ENCODE measurements at regions not wholly inside any gene's neighbourhood (a gene's known extent, or its start where the extent isn't known, plus 50 kb on each side); places are given as distances from the start of the nearest gene placed in this dataset.

GRCh38 chr1:106266786-106267185 is 789.7 kb upstream of the PRMT6 start:
- BruUV-seq (replicated peaks) = no TSS peak
- Mint-ChIP-seq H3K27me3 (ENCODE audit: insufficient read depth, unreplicated experiment) (no peaks in the 10 kb centered on the region), H3K4me3 (ENCODE audit: unreplicated experiment) (no peak overlapping the region), H3K4me1 (ENCODE audit: low read depth, unreplicated experiment) (peaks cover 6% of the 10 kb centered on the region), H3K9me3 (ENCODE audit: unreplicated experiment) (peaks cover under 1% of the 10 kb centered on the region), H3K27ac (ENCODE audit: unreplicated experiment) (no peak overlapping the region), H3K36me3 (ENCODE audit: insufficient read depth, unreplicated experiment) (no peaks in the 10 kb centered on the region)
- no peaks in the 10 kb centered on the region for H3K9me3 ChIP-seq
- TF ChIP-seq CTCF (IDR thresholded peaks at IDR 0.05; ENCODE audit: insufficient read depth in 1 of 2, low read depth in 1 of 2, low read length in 1 of 2, severe bottlenecking in 1 of 2, unreplicated experiment in 1 of 2) = no peak
- no peaks in the 10 kb centered on the region for H3K36me3 ChIP-seq (ENCODE audit: control insufficient read depth, insufficient read depth, low read length)
- DNase-seq = no peak
- POLR2A ChIA-PET = no interaction called here
- CTCF ChIA-PET = no interaction called here
- intact Hi-C loops (cut with micrococcal nuclease; ENCODE audit: unreplicated experiment) = no loop called here
- H3K4me3 ChIP-seq (ENCODE audit: low read depth, low read length) = no peak overlapping the region
- H3K27me3 ChIP-seq (replicated peaks; ENCODE audit: control insufficient read depth, insufficient read depth, low read length) = no peaks in the 10 kb centered on the region
- no peaks in the 10 kb centered on the region for H3K4me1 ChIP-seq

GRCh38 chr1:106268070-106268469 is 788.4 kb upstream of the PRMT6 start:
- H3K27me3 ChIP-seq (replicated peaks; ENCODE audit: control insufficient read depth, insufficient read depth, low read length) = no peaks in the 10 kb centered on the region
- no TSS peak for BruUV-seq (replicated peaks)
- Mint-ChIP-seq H3K4me1 (ENCODE audit: low read depth, unreplicated experiment) (peaks cover 6% of the 10 kb centered on the region), H3K27me3 (ENCODE audit: insufficient read depth, unreplicated experiment) (no peaks in the 10 kb centered on the region), H3K36me3 (ENCODE audit: insufficient read depth, unreplicated experiment) (no peaks in the 10 kb centered on the region), H3K9me3 (ENCODE audit: unreplicated experiment) (no peaks in the 10 kb centered on the region), H3K4me3 (ENCODE audit: unreplicated experiment) (no peak overlapping the region), H3K27ac (ENCODE audit: unreplicated experiment) (no peak overlapping the region)
- ChIA-PET CTCF (no interaction called here), POLR2A (interaction anchor here (0.6 kb wide), 1 partner anchor 38 kb away, joined by 3 read pairs; no protein-coding TSS in a partner anchor)
- H3K9me3 ChIP-seq = no peaks in the 10 kb centered on the region
- no peak overlapping the region for H3K4me3 ChIP-seq (ENCODE audit: low read depth, low read length)
- no peaks in the 10 kb centered on the region for H3K36me3 ChIP-seq (ENCODE audit: control insufficient read depth, insufficient read depth, low read length)
- intact Hi-C loops (cut with micrococcal nuclease; ENCODE audit: unreplicated experiment) = no loop called here
- no peaks in the 10 kb centered on the region for H3K4me1 ChIP-seq
- DNase-seq = peak; percentile 36 to 37
- TF ChIP-seq CTCF (IDR thresholded peaks at IDR 0.05; ENCODE audit: insufficient read depth in 1 of 2, low read depth in 1 of 2, low read length in 1 of 2, severe bottlenecking in 1 of 2, unreplicated experiment in 1 of 2) = peak; percentile 21 to 26

DNA sequence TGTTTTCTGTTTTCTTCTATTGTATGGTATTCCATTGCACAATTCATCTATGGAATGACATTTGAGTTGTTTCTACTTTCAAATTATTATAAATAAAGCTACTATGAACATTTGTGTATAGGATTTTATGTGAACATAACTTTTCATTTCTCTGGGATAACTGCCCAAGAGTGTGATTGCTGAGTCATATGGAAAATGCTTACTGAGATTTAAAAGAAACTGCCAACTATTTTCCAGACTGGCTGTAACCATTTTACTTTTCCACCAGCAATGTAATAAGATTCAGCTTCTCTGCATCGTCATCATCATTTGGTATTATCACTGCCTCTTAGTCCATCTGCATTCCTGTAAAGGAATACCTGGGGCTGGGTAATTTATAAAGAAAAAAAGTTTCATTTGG is 779.6 kb upstream of the PRMT6 start:
- no peak overlapping the region for H3K4me3 Mint-ChIP-seq (ENCODE audit: unreplicated experiment)
- Histone ChIP-seq H3K4me3 (ENCODE audit: low read depth, low read length) (no peak overlapping the region), H3K36me3 (ENCODE audit: control insufficient read depth, insufficient read depth, low read length) (no peaks in the 10 kb centered on the region), H3K9me3 (no peaks in the 10 kb centered on the region), H3K4me1 (no peaks in the 10 kb centered on the region), H3K27me3 (replicated peaks; ENCODE audit: control insufficient read depth, insufficient read depth, low read length) (no peaks in the 10 kb centered on the region)
- intact Hi-C loops (cut with micrococcal nuclease; ENCODE audit: unreplicated experiment) = no loop called here
- no peak for TF ChIP-seq CTCF (IDR thresholded peaks at IDR 0.05; ENCODE audit: insufficient read depth in 1 of 2, low read depth in 1 of 2, low read length in 1 of 2, severe bottlenecking in 1 of 2, unreplicated experiment in 1 of 2)
- no peaks in the 10 kb centered on the region for H3K27me3 Mint-ChIP-seq (ENCODE audit: insufficient read depth, unreplicated experiment)
- no peaks in the 10 kb centered on the region for H3K4me1 Mint-ChIP-seq (ENCODE audit: low read depth, unreplicated experiment)
- BruUV-seq (replicated peaks) = no TSS peak
- peaks cover 7% of the 10 kb centered on the region for H3K9me3 Mint-ChIP-seq (ENCODE audit: unreplicated experiment)
- CTCF ChIA-PET = no interaction called here
- DNase-seq = no peak
- POLR2A ChIA-PET = no interaction called here
- no peaks in the 10 kb centered on the region for H3K36me3 Mint-ChIP-seq (ENCODE audit: insufficient read depth, unreplicated experiment)
- H3K27ac Mint-ChIP-seq (ENCODE audit: unreplicated experiment) = no peak overlapping the region
